GM18858 (cell line): ENCODE measurements at regions not wholly inside any gene's neighbourhood (a gene's known extent, or its start where the extent isn't known, plus 50 kb on each side); places are given as distances from the start of the nearest gene placed in this dataset.

Experiments
- ATAC-seq: cut with Tn5 transposase; IDR thresholded peaks from one replicate; pipeline ENCODE4 v1.9.1; 2021; ENCODE audit not compliant: unreplicated experiment

GRCh38 chr3:177470197-177470941 lies 273.1 kb upstream of the TBL1XR1 start:
- no peak for ATAC-seq

DNA sequence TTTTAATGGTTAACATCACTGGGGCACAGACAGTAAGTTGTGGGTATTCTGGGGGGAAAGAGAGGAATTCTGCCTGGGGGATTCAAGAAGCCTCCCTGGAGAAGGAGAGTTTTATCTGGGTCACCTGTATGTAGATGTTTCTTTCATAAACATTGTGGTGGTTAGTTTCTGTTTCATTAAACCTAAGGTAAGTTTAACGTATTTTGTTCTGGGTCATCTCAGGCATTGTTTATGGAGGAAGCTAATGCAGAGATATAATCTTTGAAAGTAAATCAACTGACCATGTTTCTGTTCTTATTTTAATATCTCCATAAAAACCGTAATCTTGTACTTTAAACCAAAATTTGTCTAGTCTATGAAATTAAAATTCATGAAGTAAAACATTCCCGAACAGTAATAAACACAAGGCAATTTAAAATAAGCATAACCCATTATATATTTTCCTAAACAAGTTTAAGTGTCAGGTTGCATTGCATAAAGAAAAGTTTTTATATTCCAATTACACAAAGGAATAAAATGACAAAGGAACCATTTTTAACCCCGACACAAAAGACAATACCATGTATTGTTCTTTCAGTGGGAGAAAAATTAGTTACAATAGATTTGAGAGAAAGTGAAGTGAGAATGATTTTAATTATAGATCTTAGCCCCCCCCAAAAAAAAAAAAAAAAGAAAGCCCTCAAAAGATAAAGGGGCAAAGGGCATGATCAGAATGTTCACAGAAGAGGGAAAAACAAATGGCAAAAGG lies 274.6 kb upstream of the TBL1XR1 start:
- no peak for ATAC-seq

- no peak for ATAC-seq
Measured at GRCh38 chr3:177473184-177473583, 275.9 kb upstream of the TBL1XR1 start.

DNA sequence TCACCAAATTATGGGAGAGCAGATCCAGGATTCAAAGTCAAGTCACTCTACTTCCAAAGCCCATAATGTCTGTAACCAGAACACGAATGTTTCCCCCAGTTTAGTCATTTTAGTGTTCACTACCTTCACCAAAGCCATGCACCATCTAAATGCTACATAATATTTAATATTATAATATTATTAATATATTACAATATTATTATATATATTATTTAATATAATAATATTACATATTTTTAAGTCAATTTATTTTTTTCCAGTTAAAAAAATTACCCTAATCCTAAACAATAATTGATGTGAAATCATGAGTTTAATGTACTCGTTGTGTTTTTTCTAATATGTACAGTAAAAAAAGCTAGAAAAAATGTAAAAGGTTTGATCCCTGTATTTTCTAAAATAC lies 276.6 kb upstream of the TBL1XR1 start:
- ATAC-seq, result no peak

- no peak for ATAC-seq
Measured at GRCh38 chr3:177474652-177475355, 277.5 kb upstream of the TBL1XR1 start.

DNA sequence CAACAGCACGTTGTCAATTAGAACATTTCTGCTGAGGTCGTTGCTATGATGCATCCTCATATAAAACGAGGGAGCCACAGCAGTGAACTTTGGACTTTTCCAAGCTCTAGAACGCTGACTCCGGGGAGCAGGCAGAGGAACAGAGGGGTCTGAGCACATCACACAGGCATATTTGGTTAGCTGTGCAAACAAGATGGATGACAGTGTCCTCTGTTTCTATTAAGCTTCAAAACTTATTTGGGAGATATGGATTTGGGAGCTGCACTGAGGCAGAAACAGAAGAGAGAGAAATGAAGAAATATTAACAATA lies 278.0 kb upstream of the TBL1XR1 start:
- ATAC-seq, result no peak

- no peak for ATAC-seq
Measured at GRCh38 chr3:177476495-177476894, 279.2 kb upstream of the TBL1XR1 start.

GRCh38 chr3:177476921-177477435 lies 279.7 kb upstream of the TBL1XR1 start:
- no peak for ATAC-seq

DNA sequence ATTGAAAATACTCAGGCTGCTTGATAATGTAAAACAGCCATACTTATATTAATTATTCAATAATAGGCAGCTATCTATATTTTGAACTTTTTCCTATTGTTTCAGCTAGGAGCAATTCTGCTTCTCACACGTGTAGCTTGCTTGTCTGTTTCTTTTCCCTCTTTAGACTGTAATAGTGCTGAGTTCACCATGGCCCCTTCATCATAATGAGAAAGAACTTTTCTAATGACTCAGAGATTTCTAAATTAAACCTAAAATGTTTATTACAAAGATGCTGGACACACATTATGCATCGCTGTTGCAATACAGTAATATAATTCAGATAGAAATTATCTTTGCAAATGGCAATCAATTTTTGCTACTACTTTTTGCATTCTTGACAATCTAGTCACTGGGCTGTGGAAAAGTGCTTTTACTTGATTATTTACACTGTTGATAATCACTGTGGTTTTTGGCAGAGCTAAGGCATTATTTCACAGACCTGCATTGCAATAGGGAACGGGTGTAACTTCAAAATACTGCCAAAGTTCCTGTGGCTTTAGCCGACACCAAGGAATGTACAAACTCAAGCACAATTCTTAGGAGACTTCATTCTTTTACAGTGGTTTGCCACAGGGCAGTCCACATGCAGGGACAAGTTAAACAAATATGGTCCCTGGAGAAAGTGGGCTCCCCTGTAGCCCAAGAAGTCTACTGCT lies 281.0 kb upstream of the TBL1XR1 start:
- ATAC-seq, result no peak

DNA sequence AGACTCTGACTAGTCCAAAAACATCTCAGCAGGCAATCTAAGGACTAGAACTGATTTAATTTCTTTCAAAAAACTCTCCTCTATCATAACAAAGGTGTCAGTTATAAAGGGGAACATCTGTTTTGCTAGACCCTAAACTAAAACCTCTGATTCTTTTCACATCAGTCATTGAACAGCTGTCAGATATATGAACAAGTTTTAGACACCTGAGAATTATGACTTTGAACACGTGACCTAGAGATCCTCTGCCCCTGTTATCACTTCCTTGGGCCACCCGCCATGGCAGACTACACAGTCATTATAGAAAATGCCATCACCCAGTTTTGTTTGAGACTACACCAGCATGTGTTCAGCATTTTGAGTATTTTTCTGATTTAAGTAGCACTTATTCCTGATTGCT lies 282.3 kb upstream of the TBL1XR1 start:
- no peak for ATAC-seq

- no peak for ATAC-seq
Measured at GRCh38 chr3:177481329-177481728, 284.0 kb upstream of the TBL1XR1 start.

GRCh38 chr3:177482048-177482691 lies 284.9 kb upstream of the TBL1XR1 start:
- ATAC-seq, result no peak

DNA sequence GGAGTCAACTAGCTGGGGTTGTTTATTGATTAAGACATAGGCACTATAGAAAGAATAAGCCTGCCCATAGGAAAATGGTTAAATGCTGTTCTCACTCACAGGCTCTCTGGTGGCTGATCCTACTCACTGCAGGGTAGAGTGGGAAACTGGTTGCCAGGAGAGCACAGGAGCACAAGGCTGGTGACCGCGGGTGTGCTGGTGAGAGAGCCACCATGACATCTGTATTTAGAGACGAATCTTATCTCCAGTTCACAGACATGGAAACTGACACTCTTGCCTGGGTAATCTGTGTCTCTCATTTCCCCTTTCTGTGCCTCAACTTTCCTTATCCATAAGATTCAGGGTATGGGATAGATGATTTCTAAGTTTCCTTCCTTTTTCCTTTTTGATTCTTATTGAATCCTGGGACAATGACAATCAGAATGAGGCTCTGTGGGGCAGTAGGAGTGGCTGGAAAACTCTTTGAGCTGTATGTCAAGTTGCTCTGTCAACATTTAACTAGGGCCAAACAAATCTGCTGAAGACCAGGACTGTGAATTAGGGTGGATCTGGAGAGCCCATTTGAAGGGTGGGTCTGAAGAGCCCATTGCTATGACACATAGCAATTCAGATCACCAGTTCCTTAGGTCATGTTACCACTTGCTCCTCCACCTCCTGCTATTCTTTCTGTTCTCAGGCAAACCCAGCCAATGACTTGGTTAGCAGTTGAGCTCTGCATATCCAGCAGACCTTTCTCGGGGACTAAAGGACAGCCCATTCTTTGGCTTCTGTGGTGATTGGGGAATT lies 286.1 kb upstream of the TBL1XR1 start:
- no peak for ATAC-seq

DNA sequence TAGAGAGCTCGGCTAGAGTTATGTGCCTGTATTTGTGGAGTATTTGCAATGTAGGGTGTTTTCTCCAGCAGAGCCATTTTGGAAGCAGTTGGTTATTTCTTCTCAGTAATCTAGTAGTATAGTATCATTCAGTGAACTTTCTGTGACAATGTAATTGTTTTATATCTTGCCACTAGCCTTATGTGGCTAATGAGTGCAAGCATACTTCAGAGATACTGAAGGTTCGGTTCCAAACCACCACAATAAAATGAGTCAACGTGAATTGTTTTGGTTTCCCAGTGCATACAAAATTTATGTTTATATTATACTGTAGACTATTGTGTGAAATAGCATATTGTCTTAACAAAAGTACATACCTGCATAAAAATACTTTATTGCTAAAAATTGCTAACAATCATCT lies 286.9 kb upstream of the TBL1XR1 start:
- no peak for ATAC-seq

DNA sequence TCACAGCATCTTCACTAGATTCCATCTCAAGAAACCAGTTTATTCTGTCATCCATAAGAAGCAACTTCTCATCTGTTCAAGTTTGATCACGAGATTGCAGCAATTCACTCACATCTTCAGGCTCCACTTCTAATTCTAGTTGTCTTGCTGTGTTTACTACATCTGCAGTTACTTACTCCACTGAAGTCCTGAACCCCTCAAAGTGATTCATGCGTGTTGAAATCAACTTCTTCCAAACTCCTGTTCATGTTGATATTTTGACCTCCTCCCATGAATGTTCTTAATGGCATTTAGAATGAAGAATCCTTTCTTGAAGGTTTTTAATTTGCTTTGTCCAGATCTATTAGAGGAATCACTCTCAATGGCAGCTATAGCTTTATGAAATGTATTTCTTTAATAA lies 287.6 kb upstream of the TBL1XR1 start:
- no peak for ATAC-seq

DNA sequence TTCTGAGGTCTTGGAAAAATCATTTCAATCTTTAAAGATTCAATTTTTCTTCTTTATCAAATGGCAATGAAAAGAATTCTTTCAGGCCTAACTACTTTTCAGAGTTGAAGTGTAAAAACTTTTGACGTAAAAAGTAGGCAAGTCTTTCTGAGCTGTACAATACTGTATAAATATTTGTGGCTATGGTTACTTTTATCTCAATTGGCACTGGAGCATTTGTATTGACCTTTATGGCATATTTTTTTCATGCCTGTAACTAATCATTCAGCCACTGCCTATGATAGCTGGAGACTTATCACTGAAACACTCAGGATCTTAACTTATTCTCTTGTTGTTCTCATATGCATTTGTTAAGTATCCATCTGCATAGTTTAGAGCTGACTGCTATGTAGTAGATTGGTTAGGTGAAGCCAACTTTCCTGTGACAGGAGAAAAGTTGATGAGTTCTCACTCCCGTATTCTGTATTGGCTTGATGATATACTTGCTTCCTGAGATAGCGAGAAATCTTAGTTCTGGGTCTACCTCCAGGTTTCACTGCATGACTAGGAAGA lies 290.4 kb upstream of the TBL1XR1 start:
- no peak for ATAC-seq

- no peak for ATAC-seq
Measured at GRCh38 chr3:177488740-177489139, 291.5 kb upstream of the TBL1XR1 start.

DNA sequence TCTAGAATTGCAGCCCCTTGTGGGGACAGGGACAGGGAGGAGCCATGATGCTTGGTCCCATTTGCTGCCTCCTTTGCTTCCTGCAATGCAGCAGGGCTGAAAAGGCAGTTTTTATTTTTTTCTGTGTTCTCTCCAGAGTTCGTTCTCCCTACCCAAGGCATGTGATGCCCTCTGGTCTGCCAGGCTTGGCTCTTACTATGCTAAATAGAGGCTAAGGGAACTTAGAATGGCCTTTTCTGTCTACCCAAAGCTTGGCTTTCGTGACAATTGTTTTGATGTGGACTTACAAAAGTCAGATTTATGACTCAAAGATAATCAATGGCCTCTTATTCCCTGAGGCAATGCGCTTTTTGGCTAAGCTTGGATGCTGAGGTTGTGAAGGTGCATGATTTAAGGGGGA lies 293.3 kb upstream of the TBL1XR1 start:
- ATAC-seq, result no peak

GRCh38 chr3:177491296-177492032 lies 294.2 kb upstream of the TBL1XR1 start:
- no peak for ATAC-seq
